ENCODE measurements at regions not wholly inside any gene's neighbourhood (a gene's known extent, or its start where the extent isn't known, plus 50 kb on each side); places are given as distances from the start of the nearest gene placed in this dataset.

DNA sequence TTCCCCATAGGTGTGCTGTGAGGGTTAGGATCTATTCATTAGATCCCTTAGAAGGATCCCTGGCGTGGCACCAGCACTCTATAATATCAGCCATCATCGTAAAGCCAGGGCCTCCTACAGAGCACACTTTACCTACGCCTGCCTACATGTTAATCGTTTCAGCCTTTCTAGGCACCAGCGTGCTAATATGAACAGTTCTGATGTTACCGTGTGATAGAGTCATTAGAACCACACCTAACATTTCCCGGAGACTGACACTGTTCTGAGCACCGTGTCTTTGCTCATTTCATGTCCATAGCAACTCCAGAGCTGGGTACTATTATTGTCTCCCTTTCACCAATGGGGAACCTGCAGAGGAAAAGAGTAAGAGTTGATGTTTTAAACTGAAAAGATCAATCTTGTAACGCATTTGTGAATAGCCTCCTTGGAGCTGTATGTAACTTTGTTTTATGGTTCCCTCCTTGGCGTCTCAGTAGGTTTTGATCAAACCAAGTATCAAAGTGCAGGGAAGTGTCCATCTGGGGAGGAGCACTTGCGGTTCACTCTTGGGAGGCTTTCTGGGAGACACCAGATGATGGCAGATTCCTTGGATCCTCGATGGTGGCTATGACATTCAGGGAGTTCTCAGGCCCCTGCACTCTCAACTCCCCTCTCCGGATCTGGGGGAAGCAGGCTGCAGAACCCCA lies 73.8 kb upstream of the KCNG1 start:
- Mint-ChIP-seq H3K27ac (no peak overlapping the region), H3K9me3 (no peaks in the 10 kb centered on the region), H3K4me3 (no peak overlapping the region), H3K4me1 (peaks cover 7% of the 10 kb centered on the region), H3K36me3 (no peaks in the 10 kb centered on the region), H3K27me3 (peaks cover 50% of the 10 kb centered on the region)
- no peak for DNase-seq

DNA sequence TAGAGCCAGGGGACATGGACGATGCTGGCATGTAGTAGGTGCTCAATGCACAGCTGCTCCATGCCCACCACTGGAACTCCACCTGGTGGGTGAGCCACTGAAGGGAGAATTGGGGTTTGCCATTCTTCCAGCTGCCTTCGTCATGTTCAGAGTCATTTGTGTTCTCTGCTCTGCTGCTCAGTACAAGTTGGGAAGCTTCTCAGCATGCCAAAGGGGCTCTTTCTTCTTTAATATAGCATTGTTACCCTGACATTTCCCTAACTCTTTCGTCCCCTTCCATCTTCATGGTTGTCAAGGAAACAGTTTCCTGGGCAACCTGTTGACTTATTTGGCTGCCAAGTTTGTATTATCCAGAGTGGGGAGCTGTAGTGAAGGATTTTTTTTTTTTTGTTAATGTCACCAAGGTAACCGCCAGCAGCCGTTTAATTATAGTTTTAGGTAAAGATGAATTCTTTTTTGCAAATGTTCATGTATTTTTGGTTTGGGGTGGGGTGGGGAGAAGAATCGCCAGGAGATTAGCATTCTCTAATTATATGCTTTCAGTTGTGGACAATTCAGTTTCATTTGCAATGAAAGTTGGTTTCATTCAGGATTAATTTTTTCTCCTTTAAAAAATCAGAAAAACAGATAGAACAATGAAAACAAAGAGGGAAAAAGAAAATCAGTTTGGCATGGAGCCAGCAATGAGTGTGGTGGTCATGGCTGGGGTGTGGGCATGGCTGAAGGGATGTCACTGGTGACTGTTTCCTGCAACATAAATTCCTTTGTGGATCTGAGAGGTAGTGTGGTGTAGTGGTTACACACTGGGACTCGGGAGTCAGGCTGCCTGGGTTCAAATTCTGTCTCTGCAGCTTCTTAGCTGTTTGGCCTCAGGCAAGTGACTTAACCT lies 73.0 kb upstream of the KCNG1 start:
- Mint-ChIP-seq H3K36me3 (no peaks in the 10 kb centered on the region), H3K9me3 (no peaks in the 10 kb centered on the region), H3K4me3 (no peak overlapping the region), H3K27ac (no peak overlapping the region), H3K4me1 (peaks cover 12% of the 10 kb centered on the region), H3K27me3 (peaks cover 58% of the 10 kb centered on the region)
- DNase-seq: no peak

DNA sequence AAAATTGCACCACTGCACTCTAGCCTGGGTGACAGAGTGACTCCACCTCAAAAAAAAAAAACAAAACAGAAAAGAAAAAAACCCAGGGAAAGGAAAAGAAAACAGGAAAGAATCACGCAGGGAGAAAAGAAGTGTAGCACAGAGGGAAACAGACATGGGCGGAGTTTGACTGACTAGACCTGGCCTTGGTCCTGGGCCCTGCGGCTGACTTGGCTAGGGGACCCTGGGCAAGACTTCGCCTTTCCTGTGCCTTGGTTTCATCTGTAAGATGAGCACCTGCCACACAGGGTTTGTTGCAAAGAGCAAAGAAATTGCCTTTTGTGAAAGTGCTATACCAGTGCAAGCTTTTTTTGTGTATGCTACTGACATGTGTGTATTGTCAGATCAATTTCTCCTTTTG lies 71.3 kb upstream of the KCNG1 start:
- Mint-ChIP-seq H3K27me3 (peaks cover 69% of the 10 kb centered on the region), H3K27ac (no peak overlapping the region), H3K9me3 (no peaks in the 10 kb centered on the region), H3K4me1 (peaks cover 12% of the 10 kb centered on the region), H3K4me3 (no peak overlapping the region), H3K36me3 (no peaks in the 10 kb centered on the region)
- no peak for DNase-seq

DNA sequence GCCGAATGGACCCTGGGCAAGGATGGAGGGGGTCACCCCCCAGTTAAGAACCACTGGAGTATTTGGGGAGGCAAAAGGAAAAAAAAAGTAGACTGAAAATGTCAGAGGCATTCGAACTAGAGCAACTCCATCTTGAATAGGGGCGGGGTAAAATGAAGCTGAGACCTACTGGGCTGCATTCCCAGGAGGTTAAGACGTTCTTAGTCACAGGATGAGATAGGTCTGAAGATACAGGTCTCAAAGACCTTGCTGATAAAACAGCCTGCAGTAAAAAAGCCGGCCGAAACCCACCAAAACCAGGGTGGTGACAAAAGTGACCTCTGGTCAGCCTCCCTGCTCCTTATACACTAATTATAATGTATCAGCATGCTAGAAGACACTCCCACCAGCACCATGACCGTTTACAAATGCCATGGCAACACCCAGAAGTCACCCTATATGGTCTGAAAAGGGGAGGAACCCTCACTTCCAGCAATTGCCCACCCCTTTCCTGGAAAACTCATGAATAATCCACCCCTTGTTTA lies 70.4 kb upstream of the KCNG1 start:
- Mint-ChIP-seq H3K9me3 (no peaks in the 10 kb centered on the region), H3K27me3 (peaks cover 72% of the 10 kb centered on the region), H3K4me1 (peaks cover 12% of the 10 kb centered on the region), H3K36me3 (no peaks in the 10 kb centered on the region), H3K27ac (no peak overlapping the region), H3K4me3 (no peak overlapping the region)
- no peak for DNase-seq

DNA sequence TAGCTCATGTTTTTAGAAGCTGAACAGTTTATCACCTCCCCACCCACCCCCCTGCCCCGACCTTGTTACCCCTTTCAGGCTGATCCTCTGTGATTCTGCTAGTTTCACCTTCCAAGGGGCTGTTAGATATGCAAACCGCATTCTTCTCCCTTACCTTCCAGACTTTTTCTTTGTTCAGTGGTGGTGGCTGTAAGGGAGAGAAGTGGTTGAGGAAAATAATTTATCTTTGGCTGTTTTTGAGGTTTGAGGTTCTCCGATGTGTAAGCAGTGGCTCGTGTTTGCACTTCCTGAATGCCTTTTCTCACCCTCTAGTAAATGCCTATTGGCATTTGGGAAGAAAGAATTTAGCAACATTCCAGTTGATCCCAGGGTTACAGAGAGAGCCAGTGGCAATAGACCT lies 69.4 kb upstream of the KCNG1 start:
- Mint-ChIP-seq H3K27ac (no peak overlapping the region), H3K4me1 (peaks cover 12% of the 10 kb centered on the region), H3K9me3 (no peaks in the 10 kb centered on the region), H3K4me3 (no peak overlapping the region), H3K36me3 (no peaks in the 10 kb centered on the region), H3K27me3 (peaks cover 70% of the 10 kb centered on the region)
- DNase-seq: no peak

DNA sequence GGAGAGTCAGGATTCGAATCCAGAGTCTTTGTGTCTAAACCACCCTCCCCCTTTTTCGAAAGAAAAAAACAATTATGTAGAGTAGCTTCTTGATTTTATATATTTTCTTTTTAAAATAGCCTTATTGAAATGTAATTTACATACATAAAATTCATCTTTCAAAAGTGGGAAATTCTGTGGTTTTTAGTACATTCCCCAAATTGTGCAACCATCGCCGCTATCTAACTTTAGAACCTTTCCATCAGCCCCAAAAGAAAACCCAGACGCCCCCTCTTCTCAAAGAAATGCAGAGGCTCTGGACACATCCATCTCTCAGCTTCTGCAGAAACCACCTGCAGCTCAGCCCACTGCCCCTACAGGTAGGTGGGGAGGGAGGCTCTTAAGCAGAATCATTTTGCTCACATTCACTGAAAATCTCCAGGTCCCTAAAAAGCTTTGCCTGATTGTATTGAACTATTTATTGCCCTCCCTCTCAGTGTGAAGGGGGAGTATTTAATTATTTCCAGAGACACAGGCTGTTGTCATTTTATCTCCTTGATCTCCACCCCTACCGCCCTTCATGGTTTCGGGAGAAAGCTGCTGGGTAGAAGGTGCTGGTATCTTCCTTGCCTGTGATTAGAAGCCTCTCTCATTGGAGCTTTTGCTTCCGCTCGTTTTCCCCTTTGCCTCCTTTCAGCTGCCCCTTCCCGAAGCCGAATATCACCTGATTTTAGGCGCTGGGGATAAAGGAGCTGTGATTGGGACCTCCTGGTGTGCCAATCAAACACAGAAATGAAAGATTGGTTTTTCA lies 68.7 kb upstream of the KCNG1 start:
- no peaks in the 10 kb centered on the region for H3K9me3 Mint-ChIP-seq
- H3K4me1 Mint-ChIP-seq: peaks cover 12% of the 10 kb centered on the region
- no peak for DNase-seq
- no peak overlapping the region for H3K27ac Mint-ChIP-seq
- H3K36me3 Mint-ChIP-seq: no peaks in the 10 kb centered on the region
- H3K4me3 Mint-ChIP-seq: no peak overlapping the region
- peaks cover 74% of the 10 kb centered on the region for H3K27me3 Mint-ChIP-seq

DNA sequence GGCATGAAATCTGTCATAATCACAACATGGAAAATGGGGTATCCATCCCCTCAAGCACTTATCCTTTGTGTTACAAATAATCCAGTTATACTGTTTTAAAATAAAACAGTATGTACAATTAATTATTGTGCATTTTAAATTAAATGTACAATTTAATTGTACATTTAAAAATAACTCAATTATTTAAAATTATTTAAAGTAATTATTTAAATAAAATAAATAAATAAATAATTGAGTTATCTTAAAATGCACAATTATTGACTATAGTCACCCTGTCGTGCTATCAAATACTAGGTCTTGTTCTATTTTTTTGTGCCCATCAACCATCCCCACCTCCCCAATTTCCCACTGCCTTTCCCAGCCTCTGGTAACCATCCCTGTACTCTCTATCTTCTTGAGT lies 66.9 kb upstream of the KCNG1 start:
- no peaks in the 10 kb centered on the region for H3K9me3 Mint-ChIP-seq
- no peaks in the 10 kb centered on the region for H3K36me3 Mint-ChIP-seq
- peaks cover 12% of the 10 kb centered on the region for H3K4me1 Mint-ChIP-seq
- no peak for DNase-seq
- peaks cover 65% of the 10 kb centered on the region for H3K27me3 Mint-ChIP-seq
- no peak overlapping the region for H3K4me3 Mint-ChIP-seq
- H3K27ac Mint-ChIP-seq: no peak overlapping the region

DNA sequence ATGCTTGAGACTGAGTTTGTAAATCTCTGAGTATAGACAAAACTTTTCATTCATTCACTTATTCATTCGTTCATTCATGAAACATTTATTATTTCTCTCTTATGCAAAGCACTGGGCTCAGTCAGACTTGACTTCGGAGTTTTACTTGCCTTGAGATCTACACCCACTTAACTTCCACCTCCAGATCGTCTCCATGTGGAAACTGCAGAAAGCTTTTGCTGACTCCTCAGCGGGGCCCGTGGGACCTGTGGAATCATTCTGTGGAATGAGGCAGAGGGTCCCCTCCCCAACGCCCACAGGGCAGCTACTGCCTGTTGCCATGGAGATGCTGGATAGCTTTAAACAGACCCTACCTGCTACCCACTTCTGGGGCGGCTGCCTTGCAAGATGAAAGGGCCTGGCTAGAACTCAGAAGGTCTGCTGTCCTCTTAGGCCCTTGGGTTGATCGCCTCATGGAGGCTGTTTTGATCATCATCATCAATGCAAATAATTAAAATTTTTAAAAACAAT lies 66.4 kb upstream of the KCNG1 start:
- H3K36me3 Mint-ChIP-seq: no peaks in the 10 kb centered on the region
- H3K4me3 Mint-ChIP-seq: no peak overlapping the region
- no peak for DNase-seq
- H3K9me3 Mint-ChIP-seq: no peaks in the 10 kb centered on the region
- peaks cover 63% of the 10 kb centered on the region for H3K27me3 Mint-ChIP-seq
- peaks cover 12% of the 10 kb centered on the region for H3K4me1 Mint-ChIP-seq
- no peak overlapping the region for H3K27ac Mint-ChIP-seq

DNA sequence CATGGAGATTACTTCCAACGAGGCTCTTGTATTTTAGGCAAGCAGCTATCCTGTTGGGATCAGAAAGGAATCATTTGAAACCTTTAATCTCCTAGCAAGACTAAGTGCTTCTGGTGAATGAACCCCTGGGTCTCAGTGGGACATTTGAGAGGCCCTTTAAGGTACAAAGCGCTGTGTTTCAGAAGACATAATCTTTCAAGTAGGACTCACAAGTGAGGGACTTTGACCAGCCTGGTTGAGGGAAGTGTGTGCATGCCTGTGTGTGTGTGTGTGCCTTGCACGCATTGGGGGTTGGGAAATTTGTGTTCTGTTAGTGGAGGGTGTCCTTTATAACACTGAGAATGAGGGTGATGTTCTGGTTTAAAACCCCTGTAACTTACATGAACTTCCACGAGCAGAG lies 64.4 kb upstream of the KCNG1 start:
- Mint-ChIP-seq H3K9me3 (no peaks in the 10 kb centered on the region), H3K4me3 (no peak overlapping the region), H3K27me3 (peaks cover 67% of the 10 kb centered on the region), H3K4me1 (peaks cover 9% of the 10 kb centered on the region), H3K27ac (no peak overlapping the region), H3K36me3 (no peaks in the 10 kb centered on the region)
- DNase-seq: no peak

DNA sequence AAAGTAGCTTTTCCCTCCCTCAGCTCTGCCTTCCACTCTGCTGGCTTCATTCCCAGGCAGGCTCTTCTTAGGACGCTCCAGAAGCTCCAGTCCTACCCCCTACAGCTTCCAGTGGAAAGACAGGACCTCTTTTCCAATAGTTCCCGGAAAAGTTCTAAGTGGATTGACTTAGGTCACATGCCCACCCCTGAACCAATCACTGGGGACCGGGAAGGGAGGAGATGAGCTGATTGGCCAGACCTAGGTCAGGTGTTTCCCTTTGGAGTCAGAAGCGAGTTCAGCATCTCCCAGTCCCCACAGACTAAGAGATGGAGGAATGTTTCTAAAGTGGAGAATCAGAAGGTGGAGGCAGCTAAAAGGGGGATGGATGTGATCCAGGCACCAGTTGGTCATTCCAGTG lies 62.9 kb upstream of the KCNG1 start:
- Mint-ChIP-seq H3K27me3 (peaks cover 59% of the 10 kb centered on the region), H3K4me3 (no peak overlapping the region), H3K9me3 (no peaks in the 10 kb centered on the region), H3K4me1 (no peaks in the 10 kb centered on the region), H3K36me3 (no peaks in the 10 kb centered on the region), H3K27ac (no peak overlapping the region)
- DNase-seq: no peak

DNA sequence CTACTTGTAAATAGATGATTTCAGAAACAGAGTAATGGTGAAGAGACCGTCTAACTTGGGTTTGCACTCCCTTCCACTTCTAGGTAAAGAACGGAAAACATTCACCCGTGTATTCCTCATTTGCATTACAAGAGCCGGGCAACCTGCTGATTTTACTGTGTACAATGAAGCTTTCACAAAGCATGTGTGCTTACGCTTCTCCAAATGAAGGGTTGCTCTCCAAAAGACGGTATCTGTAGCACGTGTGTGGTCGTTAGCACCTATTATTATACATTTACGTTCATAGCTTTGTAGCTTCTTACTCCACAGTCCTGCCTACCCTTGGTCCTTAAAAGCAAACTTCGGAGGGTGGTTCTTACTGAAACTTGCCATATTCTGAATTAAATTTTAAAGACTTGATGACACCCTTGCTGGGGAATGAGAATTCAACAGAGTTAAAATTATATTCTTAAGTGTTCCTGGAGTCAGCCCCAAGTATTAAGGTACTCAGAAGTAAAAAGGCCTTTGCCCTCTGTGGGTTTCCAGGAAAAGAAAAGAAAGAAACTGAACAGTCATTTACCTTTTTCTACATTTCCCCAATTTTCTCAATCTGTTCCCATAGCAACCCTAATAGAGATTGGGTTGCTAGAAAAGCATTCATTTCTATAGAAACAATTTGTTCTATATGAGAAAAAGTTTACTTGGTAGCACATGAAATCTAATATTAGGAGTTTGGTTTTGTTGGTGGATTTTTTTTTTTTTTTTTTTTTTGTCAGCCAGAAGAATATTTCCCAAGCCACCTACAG lies 61.9 kb upstream of the KCNG1 start:
- no peak overlapping the region for H3K4me3 Mint-ChIP-seq
- no peaks in the 10 kb centered on the region for H3K36me3 Mint-ChIP-seq
- peaks cover 55% of the 10 kb centered on the region for H3K27me3 Mint-ChIP-seq
- no peak for DNase-seq
- no peaks in the 10 kb centered on the region for H3K9me3 Mint-ChIP-seq
- no peak overlapping the region for H3K27ac Mint-ChIP-seq
- H3K4me1 Mint-ChIP-seq: no peaks in the 10 kb centered on the region

DNA sequence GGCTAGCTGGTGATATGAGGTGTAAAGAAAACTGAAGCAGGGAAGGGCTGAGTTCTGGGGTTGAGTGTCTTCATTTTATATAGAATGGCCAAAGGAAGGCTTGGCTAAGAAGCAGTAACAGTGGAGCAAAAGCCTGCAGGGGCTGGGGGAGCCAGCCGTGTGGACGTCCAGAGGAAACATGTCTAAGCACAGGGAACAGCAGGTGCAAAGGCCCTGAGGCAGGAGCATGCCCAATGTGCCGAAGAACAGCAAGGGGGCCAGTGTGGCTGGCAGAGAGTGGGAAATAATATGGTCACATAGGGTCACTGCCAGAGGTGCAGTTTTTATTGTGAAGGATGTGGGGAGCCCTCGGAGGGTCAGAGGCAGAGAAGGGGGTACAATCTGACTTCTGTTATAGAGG lies 60.5 kb upstream of the KCNG1 start:
- DNase-seq: no peak
- Mint-ChIP-seq H3K36me3 (no peaks in the 10 kb centered on the region), H3K27me3 (peaks cover 61% of the 10 kb centered on the region), H3K4me1 (no peaks in the 10 kb centered on the region), H3K4me3 (no peak overlapping the region), H3K27ac (no peak overlapping the region), H3K9me3 (no peaks in the 10 kb centered on the region)

DNA sequence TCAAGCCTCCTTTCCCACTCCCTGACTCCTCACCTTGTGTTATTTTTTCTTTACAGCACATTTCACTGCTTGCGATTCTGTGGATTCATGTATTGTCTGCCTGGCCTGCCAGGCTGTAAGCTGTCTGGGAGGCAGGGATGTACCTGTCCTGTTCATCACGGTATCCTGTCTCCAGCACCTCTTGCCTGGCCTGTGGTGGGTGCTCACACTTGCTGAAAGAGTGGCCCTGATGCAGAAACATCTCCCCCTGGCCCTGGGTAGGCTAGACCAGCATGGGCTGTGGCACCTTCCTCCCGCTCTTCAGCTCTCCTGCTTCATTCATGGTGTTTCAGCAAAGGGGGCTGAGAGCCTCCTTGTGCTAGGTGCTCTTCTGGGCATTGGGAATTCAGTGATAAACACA lies 60.1 kb upstream of the KCNG1 start:
- H3K27ac Mint-ChIP-seq: no peak overlapping the region
- H3K27me3 Mint-ChIP-seq: peaks cover 65% of the 10 kb centered on the region

DNA sequence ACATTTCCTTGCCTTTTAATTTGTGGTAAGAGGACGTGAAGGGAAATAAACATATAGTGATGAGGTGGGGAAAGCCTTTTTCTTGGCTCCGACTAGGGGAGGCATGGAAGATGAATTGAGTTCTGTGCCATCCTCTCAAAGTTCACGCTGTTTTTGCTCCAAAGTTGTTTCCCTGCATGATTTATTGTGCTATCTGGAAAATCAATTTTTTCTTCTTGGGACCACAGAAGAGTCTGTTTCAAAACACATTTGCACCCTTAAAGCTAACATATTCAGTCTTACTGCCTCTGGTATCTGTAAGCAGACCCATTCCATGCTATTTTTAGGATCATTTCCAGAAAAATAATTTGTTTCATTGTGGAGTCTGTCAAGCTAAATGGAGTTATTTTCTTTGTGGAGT lies 57.6 kb upstream of the KCNG1 start:
- H3K27ac Mint-ChIP-seq: no peak overlapping the region
- no peaks in the 10 kb centered on the region for H3K36me3 Mint-ChIP-seq
- no peaks in the 10 kb centered on the region for H3K9me3 Mint-ChIP-seq
- H3K27me3 Mint-ChIP-seq: peaks cover 65% of the 10 kb centered on the region
- H3K4me3 Mint-ChIP-seq: no peak overlapping the region
- H3K4me1 Mint-ChIP-seq: peaks cover 1% of the 10 kb centered on the region
- no peak for DNase-seq

More for the DNA sequence above, 60.1 kb upstream of the KCNG1 start:
- H3K4me3 Mint-ChIP-seq: no peak overlapping the region
- no peaks in the 10 kb centered on the region for H3K36me3 Mint-ChIP-seq
- DNase-seq: no peak
- no peaks in the 10 kb centered on the region for H3K4me1 Mint-ChIP-seq
- H3K9me3 Mint-ChIP-seq: no peaks in the 10 kb centered on the region
